PC-9 (cell line): ENCODE measurements at regions not wholly inside any gene's neighbourhood (a gene's known extent, or its start where the extent isn't known, plus 50 kb on each side); places are given as distances from the start of the nearest gene placed in this dataset.

Experiments
- CTCF ChIP-seq: fragments of 200-600 bp; sonication (generic); conservative IDR thresholded peaks from 2 replicates; pipeline ENCODE4 v1.6.1; 2017; ENCODE audit warnings: mixed run types, antibody characterized with exemption, mild to moderate bottlenecking, moderate library complexity
- EZH2 ChIP-seq: fragments of 200-600 bp; sonication (generic); IDR thresholded peaks from 2 replicates; pipeline ENCODE4 v1.8.0; 2017; ENCODE audit warnings: antibody characterized with exemption, low read depth

- no peak for TF ChIP-seq CTCF
- no peak for TF ChIP-seq EZH2
These were observed 424.5 kb downstream of the USP25 start for GRCh38 chr21:16154321-16154720.
